ENCODE measurements at regions not wholly inside any gene's neighbourhood (a gene's known extent, or its start where the extent isn't known, plus 50 kb on each side); places are given as distances from the start of the nearest gene placed in this dataset.
"Not testable (repeated sequence)": the region's sequence is repeated elsewhere in the genome, so short reads cannot be mapped to it uniquely, and the experiment has no call there.

- DNase-seq: no peak
These were observed 133.1 kb upstream of the LYZL2 start for GRCh38 chr10:30762620-30763019.

GRCh38 chr10:30759423-30759822 is 129.9 kb upstream of the LYZL2 start:
- DNase-seq: peak; percentile 40

- peak; percentile 28 for DNase-seq
These were observed 128.8 kb upstream of the LYZL2 start for GRCh38 chr10:30758338-30758737.

GRCh38 chr10:30756896-30757295 is 127.3 kb upstream of the LYZL2 start:
- DNase-seq: no peak

GRCh38 chr10:30756151-30756550 is 126.6 kb upstream of the LYZL2 start:
- no peak for DNase-seq

GRCh38 chr10:30755441-30755953 is 125.9 kb upstream of the LYZL2 start:
- no peak for DNase-seq

- DNase-seq: no peak
These were observed 122.9 kb upstream of the LYZL2 start for GRCh38 chr10:30752481-30752881.

- DNase-seq: peak; percentile 60
These were observed 122.3 kb upstream of the LYZL2 start for GRCh38 chr10:30751678-30752331.

- DNase-seq: no peak
These were observed 121.6 kb upstream of the LYZL2 start for GRCh38 chr10:30750971-30751677.

- no peak for DNase-seq
These were observed 119.8 kb upstream of the LYZL2 start for GRCh38 chr10:30749385-30749784.

GRCh38 chr10:30748152-30748973 is 118.8 kb upstream of the LYZL2 start:
- no peak for DNase-seq

GRCh38 chr10:30747633-30748032 is 118.1 kb upstream of the LYZL2 start:
- DNase-seq: peak; percentile 64

- no peak for DNase-seq
These were observed 116.4 kb upstream of the LYZL2 start for GRCh38 chr10:30745953-30746352.

- DNase-seq: no peak
These were observed 114.6 kb upstream of the LYZL2 start for GRCh38 chr10:30744106-30744505.

GRCh38 chr10:30743586-30743985 is 114.0 kb upstream of the LYZL2 start:
- no peak for DNase-seq

GRCh38 chr10:30742471-30742870 is 112.9 kb upstream of the LYZL2 start:
- no peak for DNase-seq

GRCh38 chr10:30740774-30741173 is 111.2 kb upstream of the LYZL2 start:
- DNase-seq: not testable (repeated sequence)

GRCh38 chr10:30738416-30738815 is 108.9 kb upstream of the LYZL2 start:
- no peak for DNase-seq

GRCh38 chr10:30737931-30738391 is 108.4 kb upstream of the LYZL2 start:
- DNase-seq: no peak

- DNase-seq: peak; percentile 97
These were observed 107.2 kb upstream of the LYZL2 start for GRCh38 chr10:30736685-30737232.

GRCh38 chr10:30734901-30735300 is 105.3 kb upstream of the LYZL2 start:
- DNase-seq: no peak

- no peak for DNase-seq
These were observed 103.1 kb upstream of the LYZL2 start for GRCh38 chr10:30732671-30733070.

- no peak for DNase-seq
These were observed 102.4 kb upstream of the LYZL2 start for GRCh38 chr10:30731963-30732362.
